ENCODE measurements at regions not wholly inside any gene's neighbourhood (a gene's known extent, or its start where the extent isn't known, plus 50 kb on each side); places are given as distances from the start of the nearest gene placed in this dataset.

- TF ChIP-seq POLR2A (IDR thresholded peaks at IDR 0.05; ENCODE audit: low read depth, low read length), result no peak
- TF ChIP-seq POLR2AphosphoS5 (IDR thresholded peaks at IDR 0.05; ENCODE audit: low read depth, low read length), result no peak
- TF ChIP-seq SPI1 (IDR thresholded peaks at IDR 0.05; ENCODE audit: low read depth, low read length), result no peak
- no peak for TF ChIP-seq PAX5 (IDR thresholded peaks at IDR 0.05; ENCODE audit: insufficient read depth, low read length, severe bottlenecking)
Observed at GRCh38 chr13:54175466-54175865, 1146.9 kb downstream of the OLFM4 start.
